PC-3 (cell line): ENCODE measurements at regions not wholly inside any gene's neighbourhood (a gene's known extent, or its start where the extent isn't known, plus 50 kb on each side); places are given as distances from the start of the nearest gene placed in this dataset.

Experiments used
- ATAC-seq: fragments of 200-7000 bp; cut with Tn5 transposase; 2 replicates; pipeline ENCODE4 v1.9.1; 2020; ENCODE audit warnings: mild to moderate bottlenecking, moderate library complexity
- BruUV-seq: library from RNA; stranded (reverse); fragments of 400-500 nt; replicated peaks from 2 replicates; lab custom pipeline; 2021; lab: Mats Ljungman, UMichigan
- CTCF ChIA-PET: fragments of 300-600 bp; sonication (Branson Sonifier 250); formaldehyde crosslinking; loops from one replicate; lab custom pipeline; 2022; ENCODE audit warnings: antibody characterized with exemption; lab: Charles Lee
- POLR2A ChIA-PET: fragments of 300-600 bp; sonication (Branson Sonifier 250); formaldehyde crosslinking; loops from one replicate; lab custom pipeline; 2022; ENCODE audit warnings: antibody characterized with exemption; ENCODE audit not compliant: unreplicated experiment; lab: Charles Lee
- DNase-seq: peaks from one replicate; pipeline ENCODE4 v3.0.0-alpha.2; 2015
- H2AFZ ChIP-seq: fragments of 300-600 bp; sonication (generic); 2 replicates; pipeline ENCODE4 v1.6.0; 2016; ENCODE audit warnings: antibody characterized with exemption, low read length
- H3F3A ChIP-seq: fragments of 300-600 bp; sonication (generic); one replicate; pipeline ENCODE4 v1.6.0; 2017; ENCODE audit warnings: antibody characterized with exemption, low read length, control low read depth, mild to moderate bottlenecking; ENCODE audit not compliant: unreplicated experiment
- H3K27ac ChIP-seq: fragments of 300-600 bp; sonication (generic); 2 replicates; pipeline ENCODE4 v1.5.1; 2016; ENCODE audit warnings: mild to moderate bottlenecking, low read length
- H3K27me3 ChIP-seq: fragments of 300-600 bp; sonication (generic); 2 replicates; pipeline ENCODE4 v1.6.1; 2016; ENCODE audit warnings: low read length, mixed read lengths
- H3K36me3 ChIP-seq: fragments of 300-600 bp; sonication (generic); 2 replicates; pipeline ENCODE4 v1.6.1; 2016; ENCODE audit warnings: low read depth, mixed run types, low read length, mixed read lengths
- H3K4me1 ChIP-seq: fragments of 300-600 bp; sonication (generic); 2 replicates; pipeline ENCODE4 v1.5.1; 2016; ENCODE audit warnings: low read length; ENCODE audit not compliant: insufficient read depth
- H3K4me2 ChIP-seq: fragments of 300-600 bp; sonication (generic); 2 replicates; pipeline ENCODE4 v1.6.0; 2016; ENCODE audit warnings: low read length
- H3K4me3 ChIP-seq: fragments of 300-600 bp; sonication (generic); 2 replicates; pipeline ENCODE4 v1.5.1; 2016; ENCODE audit warnings: mild to moderate bottlenecking, low read length, mixed read lengths
- H3K79me2 ChIP-seq: fragments of 300-600 bp; sonication (generic); 2 replicates; pipeline ENCODE4 v1.6.1; 2017; ENCODE audit warnings: low read length, mixed read lengths
- H3K9ac ChIP-seq: fragments of 300-600 bp; sonication (generic); 2 replicates; pipeline ENCODE4 v1.6.0; 2016; ENCODE audit warnings: mild to moderate bottlenecking, low read length
- H3K9me2 ChIP-seq: fragments of 300-600 bp; sonication (generic); replicated peaks from 2 replicates; pipeline ENCODE4 v1.6.1; 2016; ENCODE audit warnings: mixed run types, low read length, mixed read lengths
- H3K9me3 ChIP-seq: fragments of 300-600 bp; sonication (generic); 2 replicates; pipeline ENCODE4 v1.6.1; 2016; ENCODE audit warnings: low read length, mixed read lengths
- H4K20me1 ChIP-seq: fragments of 300-600 bp; sonication (generic); 2 replicates; pipeline ENCODE4 v1.6.1; 2016; ENCODE audit warnings: low read length, mixed read lengths
- EZH2 ChIP-seq: fragments of 300-600 bp; sonication (generic); IDR thresholded peaks from one replicate; pipeline ENCODE4 v1.6.1; 2017; ENCODE audit warnings: antibody characterized with exemption, mild to moderate bottlenecking, low read length; ENCODE audit not compliant: unreplicated experiment
- EZH2phosphoT487 ChIP-seq: fragments of 300-600 bp; sonication (generic); IDR thresholded peaks from 2 replicates; pipeline ENCODE4 v1.6.1; 2018; ENCODE audit warnings: mild to moderate bottlenecking, antibody characterized with exemption, low read length, borderline replicate concordance
- intact Hi-C: fragments of 100-400 bp; cut with micrococcal nuclease; formaldehyde crosslinking; loops from 2 replicates; pipeline ENCODE4 v1.9.0; 2023
- TF ChIP-seq, protein P1 (sequence below): fragments of 300-600 bp; sonication (generic); conservative IDR thresholded peaks from 2 replicates; pipeline ENCODE4 v1.5.1; 2017; ENCODE audit warnings: antibody characterized with exemption, low read depth, mild to moderate bottlenecking, low read length

- Histone ChIP-seq H3K79me2 (no peaks in the 10 kb centered on the region), H3K27ac (no peak overlapping the region), H3K4me1 (no peaks in the 10 kb centered on the region), H3F3A (no peaks in the 10 kb centered on the region), H3K4me3 (no peak overlapping the region), H3K36me3 (no peaks in the 10 kb centered on the region), H4K20me1 (no peaks in the 10 kb centered on the region), H3K4me2 (no peak overlapping the region), H3K9me3 (no peaks in the 10 kb centered on the region), H3K9ac (no peak overlapping the region), H3K9me2 (no peaks in the 10 kb centered on the region), H3K27me3 (no peaks in the 10 kb centered on the region), H2AFZ (peak overlapping the region; percentile 40; the same call in 1 of the 2 replicates)
- intact Hi-C loops = no loop called here
- BruUV-seq = no TSS peak
- TF ChIP-seq, protein P1, sequence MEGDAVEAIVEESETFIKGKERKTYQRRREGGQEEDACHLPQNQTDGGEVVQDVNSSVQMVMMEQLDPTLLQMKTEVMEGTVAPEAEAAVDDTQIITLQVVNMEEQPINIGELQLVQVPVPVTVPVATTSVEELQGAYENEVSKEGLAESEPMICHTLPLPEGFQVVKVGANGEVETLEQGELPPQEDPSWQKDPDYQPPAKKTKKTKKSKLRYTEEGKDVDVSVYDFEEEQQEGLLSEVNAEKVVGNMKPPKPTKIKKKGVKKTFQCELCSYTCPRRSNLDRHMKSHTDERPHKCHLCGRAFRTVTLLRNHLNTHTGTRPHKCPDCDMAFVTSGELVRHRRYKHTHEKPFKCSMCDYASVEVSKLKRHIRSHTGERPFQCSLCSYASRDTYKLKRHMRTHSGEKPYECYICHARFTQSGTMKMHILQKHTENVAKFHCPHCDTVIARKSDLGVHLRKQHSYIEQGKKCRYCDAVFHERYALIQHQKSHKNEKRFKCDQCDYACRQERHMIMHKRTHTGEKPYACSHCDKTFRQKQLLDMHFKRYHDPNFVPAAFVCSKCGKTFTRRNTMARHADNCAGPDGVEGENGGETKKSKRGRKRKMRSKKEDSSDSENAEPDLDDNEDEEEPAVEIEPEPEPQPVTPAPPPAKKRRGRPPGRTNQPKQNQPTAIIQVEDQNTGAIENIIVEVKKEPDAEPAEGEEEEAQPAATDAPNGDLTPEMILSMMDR = no peak
- TF ChIP-seq EZH2phosphoT487 = no peak
- no peak for TF ChIP-seq EZH2
- ChIA-PET CTCF (no interaction called here), POLR2A (no interaction called here)
- ATAC-seq (no peak), DNase-seq (no peak)
Measured at GRCh38 chr5:105680858-105681475, 1989.8 kb downstream of the EFNA5 start.

- no peaks in the 10 kb centered on the region for H3F3A ChIP-seq
- POLR2A ChIA-PET = no interaction called here
- TF ChIP-seq, protein P1 = no peak
- TF ChIP-seq EZH2phosphoT487 (no peak), EZH2 (no peak)
- H3K4me1 ChIP-seq = no peaks in the 10 kb centered on the region
- ATAC-seq (no peak; the same call in 1 of the 2 replicates), DNase-seq (no peak)
- intact Hi-C loops = no loop called here
- no peak overlapping the region for H2AFZ ChIP-seq
- CTCF ChIA-PET = no interaction called here
- H3K4me3 ChIP-seq = no peak overlapping the region
- no peaks in the 10 kb centered on the region for H3K9me3 ChIP-seq
- no peak overlapping the region for H3K9ac ChIP-seq
- H4K20me1 ChIP-seq = no peaks in the 10 kb centered on the region
- no peaks in the 10 kb centered on the region for H3K79me2 ChIP-seq
- BruUV-seq = no TSS peak
- H3K36me3 ChIP-seq = no peaks in the 10 kb centered on the region
- H3K9me2 ChIP-seq = no peaks in the 10 kb centered on the region
- H3K4me2 ChIP-seq = no peak overlapping the region
- H3K27me3 ChIP-seq = no peaks in the 10 kb centered on the region
- no peak overlapping the region for H3K27ac ChIP-seq
Measured at GRCh38 chr5:105677291-105677690, 1993.4 kb downstream of the EFNA5 start.

- intact Hi-C loops = no loop called here
- no peak overlapping the region for H3K27ac ChIP-seq
- H3K9me3 ChIP-seq = peaks cover 7% of the 10 kb centered on the region; the same call in 1 of the 2 replicates
- H3K27me3 ChIP-seq = no peaks in the 10 kb centered on the region
- CTCF ChIA-PET = no interaction called here
- no peaks in the 10 kb centered on the region for H3K79me2 ChIP-seq
- no peaks in the 10 kb centered on the region for H3K36me3 ChIP-seq
- H4K20me1 ChIP-seq = no peaks in the 10 kb centered on the region
- H3K9ac ChIP-seq = no peak overlapping the region
- H3K4me2 ChIP-seq = no peak overlapping the region
- H3K4me1 ChIP-seq = no peaks in the 10 kb centered on the region
- no peak overlapping the region for H3K4me3 ChIP-seq
- BruUV-seq = no TSS peak
- POLR2A ChIA-PET = no interaction called here
- H3F3A ChIP-seq = no peaks in the 10 kb centered on the region
- DNase-seq (no peak), ATAC-seq (no peak)
- TF ChIP-seq, protein P1 = no peak
- no peak for TF ChIP-seq EZH2phosphoT487
- TF ChIP-seq EZH2 = no peak
- no peaks in the 10 kb centered on the region for H3K9me2 ChIP-seq
- no peak overlapping the region for H2AFZ ChIP-seq
Measured at GRCh38 chr5:105670596-105670995, 2000.1 kb downstream of the EFNA5 start.
